ENCODE measurements at regions not wholly inside any gene's neighbourhood (a gene's known extent, or its start where the extent isn't known, plus 50 kb on each side); places are given as distances from the start of the nearest gene placed in this dataset.

GRCh38 chr16:17831330-17831729, 360.6 kb upstream of the XYLT1 start:
- no peak for TF ChIP-seq CTCF (IDR thresholded peaks at IDR 0.05 in 8 of 11, conservative IDR thresholded peaks at IDR 0.05 in 3 of 11)
- no peak for TF ChIP-seq POLR2AphosphoS5 (IDR thresholded peaks at IDR 0.05)
